NB4 (cell line): ENCODE measurements at regions not wholly inside any gene's neighbourhood (a gene's known extent, or its start where the extent isn't known, plus 50 kb on each side); places are given as distances from the start of the nearest gene placed in this dataset.
"Not testable (repeated sequence)": the region's sequence is repeated elsewhere in the genome, so short reads cannot be mapped to it uniquely, and the experiment has no call there.

ENCODE experiments used
- DNase-seq: peaks from one replicate; pipeline ENCODE4 v3.0.0; 2010; ENCODE audit warnings: low read depth
- H3K4me3 ChIP-seq: one replicate; pipeline ENCODE4 v1.5.1; 2011; ENCODE audit warnings: mild to moderate bottlenecking, low read depth, low read length, moderate library complexity
- CTCF ChIP-seq: IDR thresholded peaks from one replicate; pipeline ENCODE4 v1.5.1; 2012; ENCODE audit warnings: low read depth, low read length
- MAX ChIP-seq: IDR thresholded peaks from 2 replicates; pipeline ENCODE4 v1.6.1; 2011; ENCODE audit warnings: low read depth, low read length
- MYC ChIP-seq: IDR thresholded peaks from 2 replicates; pipeline ENCODE4 v1.6.1; 2011; ENCODE audit warnings: low read depth, low read length
- POLR2A ChIP-seq: IDR thresholded peaks from 2 replicates; pipeline ENCODE4 v1.6.1; 2011; ENCODE audit warnings: mild to moderate bottlenecking; ENCODE audit not compliant: insufficient read length; ENCODE audit errors: extremely low read depth

- no peak for DNase-seq
- TF ChIP-seq CTCF = no peak
- no peak for TF ChIP-seq MYC
- no peak for TF ChIP-seq MAX
- no peak for TF ChIP-seq POLR2A
- H3K4me3 ChIP-seq = no peak overlapping the region
These were observed 94.6 kb upstream of the ANKRD30BL start for GRCh38 chr2:132256251-132256902.

DNA sequence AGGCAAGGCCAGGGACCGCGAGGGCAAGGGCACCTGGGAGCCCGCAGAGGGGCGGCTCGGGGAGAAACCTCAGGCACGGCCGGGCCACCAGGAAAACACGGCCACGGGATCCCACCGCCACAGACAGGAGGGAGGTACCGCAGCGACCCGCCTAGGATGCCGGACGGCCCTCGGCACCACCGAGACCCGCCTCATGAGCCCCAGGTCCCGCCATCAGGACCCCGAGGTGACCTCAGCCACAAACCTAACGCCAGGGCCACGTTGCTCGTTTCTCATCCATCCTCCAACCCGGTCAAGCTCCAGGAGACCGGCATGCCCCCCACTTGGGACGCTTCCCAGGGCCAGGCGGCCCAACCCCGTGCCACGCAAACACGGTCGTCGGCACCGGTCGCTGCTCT lies 95.2 kb upstream of the ANKRD30BL start:
- not testable (repeated sequence) for DNase-seq, H3K4me3 ChIP-seq

DNA sequence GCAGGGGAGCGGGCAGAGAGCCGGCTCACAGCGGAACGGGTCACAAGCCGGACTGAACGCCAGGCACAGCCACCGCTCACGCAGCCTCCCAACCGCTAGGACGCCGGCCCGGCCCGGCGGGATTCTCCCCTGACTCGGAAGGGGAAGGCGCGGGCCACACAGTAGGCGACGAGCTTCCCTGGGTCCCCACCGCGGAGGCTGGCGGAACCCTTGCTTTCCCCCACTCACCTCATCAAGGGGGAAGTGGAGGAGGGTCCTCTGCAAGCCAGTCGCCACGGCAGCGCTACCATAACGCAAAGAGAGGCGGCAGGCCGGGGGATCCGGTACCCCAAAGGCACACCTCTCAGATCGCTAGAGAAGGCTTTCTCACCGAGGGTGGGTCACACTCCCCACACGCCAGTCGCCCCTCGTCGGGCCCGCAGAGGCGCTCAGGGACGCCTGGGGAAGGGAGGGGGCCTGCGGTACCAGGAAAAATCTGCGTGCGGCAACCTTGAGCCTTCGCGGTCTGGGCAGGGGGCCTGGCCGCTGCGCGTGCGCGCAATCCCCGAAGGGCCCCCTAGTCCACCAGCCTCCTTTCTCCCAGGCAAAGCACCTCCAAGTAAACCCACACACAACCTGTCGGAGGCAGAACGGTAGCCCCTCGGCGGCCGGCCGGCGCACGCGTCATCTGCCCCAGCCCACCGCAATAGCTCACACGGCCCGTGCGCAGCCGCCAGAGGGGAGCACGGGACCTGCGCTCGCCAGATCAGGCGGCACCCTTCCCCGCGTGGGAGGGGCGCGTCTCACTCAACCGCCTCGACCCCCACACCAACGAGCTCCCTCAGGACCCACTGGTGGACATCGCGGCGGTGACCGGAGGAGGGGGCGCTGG lies 95.8 kb upstream of the ANKRD30BL start:
- not testable (repeated sequence) for H3K4me3 ChIP-seq

GRCh38 chr2:132259276-132259675 lies 97.5 kb upstream of the ANKRD30BL start:
- DNase-seq, H3K4me3 ChIP-seq: not testable (repeated sequence)

More for the DNA sequence above, 95.8 kb upstream of the ANKRD30BL start:
- not testable (repeated sequence) for DNase-seq

DNA sequence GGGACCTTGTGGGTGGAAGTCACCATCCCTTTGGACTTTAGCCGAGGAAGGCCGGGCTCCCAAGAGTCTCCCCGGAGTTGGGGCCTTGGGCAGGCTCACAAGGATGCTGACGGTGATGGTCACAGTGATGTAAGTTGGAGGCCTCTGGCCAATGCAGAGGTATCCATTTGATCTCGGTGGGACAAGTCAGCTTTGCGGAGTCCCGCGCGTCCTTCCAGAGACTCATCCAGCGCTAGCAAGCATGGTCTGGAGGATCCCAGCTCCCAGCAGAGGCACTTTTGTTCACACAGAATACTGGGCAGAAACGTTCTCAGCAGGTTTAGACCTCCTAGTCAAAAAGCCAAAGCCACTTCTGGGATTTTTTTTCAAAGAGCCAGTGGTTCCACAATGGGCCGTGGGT lies 103.8 kb upstream of the ANKRD30BL start:
- not testable (repeated sequence) for H3K4me3 ChIP-seq, DNase-seq

DNA sequence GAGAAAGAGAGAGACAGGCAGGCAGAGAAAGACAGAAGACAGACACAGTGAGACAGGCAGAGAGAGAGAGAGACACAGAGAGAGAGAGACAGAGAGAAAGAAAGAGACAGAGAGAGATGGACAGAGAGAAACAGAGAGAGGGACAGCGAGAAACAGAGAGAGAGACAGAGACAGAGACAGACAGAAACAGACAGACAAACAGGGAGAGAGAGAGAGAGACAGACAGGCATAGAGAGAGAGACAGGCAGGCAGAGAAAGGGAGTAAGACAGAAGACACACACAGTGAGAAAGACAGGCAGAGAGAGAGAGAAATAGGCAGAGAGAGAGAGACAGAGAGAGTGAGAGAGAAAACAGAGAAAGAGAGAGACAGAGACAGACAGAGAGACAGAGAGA lies 105.3 kb upstream of the ANKRD30BL start:
- no peak overlapping the region for H3K4me3 ChIP-seq
- no peak for DNase-seq
- no peak for TF ChIP-seq CTCF
- no peak for TF ChIP-seq POLR2A
- TF ChIP-seq MYC = no peak
- TF ChIP-seq MAX = no peak

- not testable (repeated sequence) for DNase-seq, H3K4me3 ChIP-seq
These were observed 105.9 kb upstream of the ANKRD30BL start for GRCh38 chr2:132267498-132268283.

- TF ChIP-seq CTCF = peak; percentile 14
- peak; percentile 34 for DNase-seq
- H3K4me3 ChIP-seq = not testable (repeated sequence)
These were observed 106.7 kb upstream of the ANKRD30BL start for GRCh38 chr2:132268284-132268976.
